Peyer's patch (tissue), 4 donors: ENCODE measurements at regions not wholly inside any gene's neighbourhood (a gene's known extent, or its start where the extent isn't known, plus 50 kb on each side); places are given as distances from the start of the nearest gene placed in this dataset.
"Not testable (repeated sequence)": the region's sequence is repeated elsewhere in the genome, so short reads cannot be mapped to it uniquely, and the experiment has no call there.

ENCODE experiments used
- POLR2A ChIP-seq, 2 donors: fragments of 450-650 bp; IDR thresholded peaks; one replicate each; pipeline ENCODE4 v1.5.1; 2017; ENCODE audit warnings: antibody characterized with exemption in 2 of 2, mild to moderate bottlenecking in 2 of 2, moderate library complexity in 2 of 2
- TF ChIP-seq, protein P1 (sequence below), 6 experiments: fragments of 450-650 bp in 4 of 6; fragments of 200-600 bp in 2 of 6; sonication (generic) in 1 of 6; IDR thresholded peaks; one replicate each; pipeline ENCODE4 v1.5.1; 2017 to 2019; ENCODE audit warnings: antibody characterized with exemption in 6 of 6, mild to moderate bottlenecking in 3 of 6, moderate library complexity in 1 of 6

DNA sequence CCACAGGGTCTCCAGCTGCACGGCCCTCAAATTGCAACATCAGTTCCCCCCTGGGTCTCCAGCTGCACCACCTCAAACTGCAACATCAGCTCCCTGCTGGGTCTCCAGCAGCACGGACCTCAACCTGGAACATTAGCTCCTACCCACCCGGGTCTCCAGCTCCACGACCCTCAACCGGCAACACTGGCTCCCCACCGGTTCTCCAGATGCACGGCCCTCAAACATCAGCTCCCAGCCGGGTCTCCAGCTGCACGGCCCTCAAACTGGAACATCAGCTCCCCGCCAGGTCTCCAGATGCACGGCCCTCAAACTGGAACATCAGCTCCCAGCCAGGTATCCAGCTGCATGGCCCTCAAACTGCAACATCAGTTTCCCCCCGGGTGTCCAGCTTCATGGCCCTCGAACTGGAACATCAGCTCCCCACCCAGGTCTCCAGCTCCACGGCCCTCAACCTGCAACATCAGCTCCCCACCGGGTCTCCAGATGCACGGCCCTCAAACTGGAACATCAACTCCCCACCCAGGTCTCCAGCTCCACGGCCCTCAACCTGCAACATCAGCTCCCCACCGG lies 94.6 kb upstream of the LPCAT1 start:
- not testable (repeated sequence) for TF ChIP-seq POLR2A (IDR thresholded peaks at IDR 0.05)
- TF ChIP-seq, protein P1, sequence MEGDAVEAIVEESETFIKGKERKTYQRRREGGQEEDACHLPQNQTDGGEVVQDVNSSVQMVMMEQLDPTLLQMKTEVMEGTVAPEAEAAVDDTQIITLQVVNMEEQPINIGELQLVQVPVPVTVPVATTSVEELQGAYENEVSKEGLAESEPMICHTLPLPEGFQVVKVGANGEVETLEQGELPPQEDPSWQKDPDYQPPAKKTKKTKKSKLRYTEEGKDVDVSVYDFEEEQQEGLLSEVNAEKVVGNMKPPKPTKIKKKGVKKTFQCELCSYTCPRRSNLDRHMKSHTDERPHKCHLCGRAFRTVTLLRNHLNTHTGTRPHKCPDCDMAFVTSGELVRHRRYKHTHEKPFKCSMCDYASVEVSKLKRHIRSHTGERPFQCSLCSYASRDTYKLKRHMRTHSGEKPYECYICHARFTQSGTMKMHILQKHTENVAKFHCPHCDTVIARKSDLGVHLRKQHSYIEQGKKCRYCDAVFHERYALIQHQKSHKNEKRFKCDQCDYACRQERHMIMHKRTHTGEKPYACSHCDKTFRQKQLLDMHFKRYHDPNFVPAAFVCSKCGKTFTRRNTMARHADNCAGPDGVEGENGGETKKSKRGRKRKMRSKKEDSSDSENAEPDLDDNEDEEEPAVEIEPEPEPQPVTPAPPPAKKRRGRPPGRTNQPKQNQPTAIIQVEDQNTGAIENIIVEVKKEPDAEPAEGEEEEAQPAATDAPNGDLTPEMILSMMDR (IDR thresholded peaks at IDR 0.05), result not testable (repeated sequence)
